ENCODE measurements at regions not wholly inside any gene's neighbourhood (a gene's known extent, or its start where the extent isn't known, plus 50 kb on each side); places are given as distances from the start of the nearest gene placed in this dataset.

DNA sequence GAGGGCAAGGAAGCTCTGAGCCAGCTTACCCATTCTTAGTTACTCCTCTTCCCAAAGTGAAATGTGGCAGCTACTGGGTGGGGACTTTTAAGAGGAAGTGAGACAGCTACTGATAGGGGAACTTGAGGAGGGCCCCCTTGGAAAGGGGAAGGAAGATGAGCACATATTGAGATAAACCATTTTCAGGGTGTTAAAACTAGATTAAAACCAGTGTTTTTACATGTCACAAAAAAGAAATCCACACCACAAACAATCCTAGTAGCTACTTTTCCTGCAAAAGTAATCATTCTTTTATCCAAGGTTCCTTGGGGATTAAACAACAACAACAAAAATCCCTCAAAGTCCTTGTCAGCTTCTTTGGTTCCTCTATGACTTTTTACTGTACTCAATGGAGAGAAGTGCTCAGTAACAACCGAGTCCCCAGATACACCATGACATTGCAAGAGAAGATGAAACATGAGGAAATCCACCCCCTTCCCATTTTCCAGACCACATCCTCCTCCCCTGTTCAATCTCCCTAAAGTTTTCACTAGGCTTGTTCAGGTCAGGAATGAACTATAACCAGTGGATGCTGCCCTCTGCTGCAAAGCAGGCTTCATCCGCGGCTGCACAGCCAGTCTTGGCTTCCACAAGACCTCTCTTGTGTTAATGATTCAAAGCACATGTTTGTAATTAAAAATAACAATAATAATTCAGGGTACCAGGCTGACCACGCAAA lies 113.5 kb upstream of the TMEM164 start:
- TF ChIP-seq, protein P1, sequence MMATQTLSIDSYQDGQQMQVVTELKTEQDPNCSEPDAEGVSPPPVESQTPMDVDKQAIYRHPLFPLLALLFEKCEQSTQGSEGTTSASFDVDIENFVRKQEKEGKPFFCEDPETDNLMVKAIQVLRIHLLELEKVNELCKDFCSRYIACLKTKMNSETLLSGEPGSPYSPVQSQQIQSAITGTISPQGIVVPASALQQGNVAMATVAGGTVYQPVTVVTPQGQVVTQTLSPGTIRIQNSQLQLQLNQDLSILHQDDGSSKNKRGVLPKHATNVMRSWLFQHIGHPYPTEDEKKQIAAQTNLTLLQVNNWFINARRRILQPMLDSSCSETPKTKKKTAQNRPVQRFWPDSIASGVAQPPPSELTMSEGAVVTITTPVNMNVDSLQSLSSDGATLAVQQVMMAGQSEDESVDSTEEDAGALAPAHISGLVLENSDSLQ (IDR thresholded peaks at IDR 0.05), result no peak
- TF ChIP-seq HDGF (IDR thresholded peaks at IDR 0.05; ENCODE audit: borderline replicate concordance) (no peak), FOXK2 (IDR thresholded peaks at IDR 0.05) (no peak), NFRKB (IDR thresholded peaks at IDR 0.05) (no peak)

Data from HEK293T (cell line).